Loucy (cell line): ENCODE measurements at regions not wholly inside any gene's neighbourhood (a gene's known extent, or its start where the extent isn't known, plus 50 kb on each side); places are given as distances from the start of the nearest gene placed in this dataset.

Experiments used
- H2AFZ ChIP-seq: fragments of 200-600 bp; sonication (generic); 2 replicates; pipeline ENCODE4 v1.6.0; 2016; ENCODE audit warnings: antibody characterized with exemption, mild to moderate bottlenecking, low read length, moderate library complexity
- H3F3A ChIP-seq: fragments of 200-600 bp; 2 replicates; pipeline ENCODE4 v1.6.0; 2016; ENCODE audit warnings: antibody characterized with exemption, low read depth, mild to moderate bottlenecking
- H3K27me3 ChIP-seq: fragments of 200-600 bp; sonication (generic); 2 replicates; pipeline ENCODE4 v1.6.1; 2014; ENCODE audit warnings: low read length, mild to moderate bottlenecking; ENCODE audit not compliant: insufficient read depth, poor library complexity, severe bottlenecking
- H3K36me3 ChIP-seq: fragments of 200-600 bp; sonication (generic); 2 replicates; pipeline ENCODE4 v1.6.1; 2016; ENCODE audit warnings: low read length; ENCODE audit not compliant: insufficient read depth
- H3K4me1 ChIP-seq: fragments of 200-600 bp; sonication (generic); 2 replicates; pipeline ENCODE4 v1.5.1; 2014; ENCODE audit warnings: low read length, mild to moderate bottlenecking; ENCODE audit not compliant: insufficient read depth, poor library complexity, severe bottlenecking
- H3K4me2 ChIP-seq: fragments of 200-600 bp; sonication (generic); 2 replicates; pipeline ENCODE4 v1.6.0; 2014; ENCODE audit warnings: antibody characterized with exemption, low read length, low read depth, mild to moderate bottlenecking; ENCODE audit not compliant: poor library complexity, severe bottlenecking
- H3K4me3 ChIP-seq: fragments of 200-600 bp; sonication (generic); 2 replicates; pipeline ENCODE4 v1.5.1; 2014; ENCODE audit warnings: low read length, mild to moderate bottlenecking, mixed read lengths; ENCODE audit not compliant: poor library complexity, severe bottlenecking
- H3K79me2 ChIP-seq: fragments of 200-600 bp; sonication (generic); 2 replicates; pipeline ENCODE4 v1.6.1; 2014; ENCODE audit warnings: low read length; ENCODE audit not compliant: insufficient read depth
- H3K9ac ChIP-seq: fragments of 200-600 bp; sonication (generic); 2 replicates; pipeline ENCODE4 v1.6.0; 2014; ENCODE audit warnings: mild to moderate bottlenecking, low read depth, low read length, moderate library complexity; ENCODE audit not compliant: poor library complexity, severe bottlenecking
- H3K9me2 ChIP-seq: fragments of 200-600 bp; sonication (generic); replicated peaks from 2 replicates; pipeline ENCODE4 v1.6.1; 2016; ENCODE audit warnings: low read depth, low read length, mixed read lengths
- H3K9me3 ChIP-seq: fragments of 200-600 bp; sonication (generic); 2 replicates; pipeline ENCODE4 v1.6.1; 2014; ENCODE audit warnings: mild to moderate bottlenecking, antibody characterized with exemption, low read length, low read depth; ENCODE audit not compliant: insufficient read depth
- H4K20me1 ChIP-seq: fragments of 200-600 bp; sonication (generic); 2 replicates; pipeline ENCODE4 v1.6.0; 2014; ENCODE audit warnings: antibody characterized with exemption, low read length, mild to moderate bottlenecking; ENCODE audit not compliant: insufficient read depth, poor library complexity, severe bottlenecking
- EZH2phosphoT487 ChIP-seq: fragments of 200-600 bp; IDR thresholded peaks from 2 replicates; pipeline ENCODE4 v1.6.1; 2018; ENCODE audit warnings: antibody characterized with exemption, mild to moderate bottlenecking, moderate library complexity, borderline replicate concordance
- TF ChIP-seq, protein P1 (sequence below): fragments of 200-600 bp; sonication (generic); conservative IDR thresholded peaks from 2 replicates; pipeline ENCODE4 v1.5.1; 2014; ENCODE audit warnings: mild to moderate bottlenecking, antibody characterized with exemption, low read length

- H3K4me3 ChIP-seq = no peak overlapping the region
- no peak overlapping the region for H3K9ac ChIP-seq
- H3K4me1 ChIP-seq = no peaks in the 10 kb centered on the region
- H3K9me3 ChIP-seq = no peaks in the 10 kb centered on the region
- no peaks in the 10 kb centered on the region for H3K79me2 ChIP-seq
- no peak for TF ChIP-seq EZH2phosphoT487
- TF ChIP-seq, protein P1, sequence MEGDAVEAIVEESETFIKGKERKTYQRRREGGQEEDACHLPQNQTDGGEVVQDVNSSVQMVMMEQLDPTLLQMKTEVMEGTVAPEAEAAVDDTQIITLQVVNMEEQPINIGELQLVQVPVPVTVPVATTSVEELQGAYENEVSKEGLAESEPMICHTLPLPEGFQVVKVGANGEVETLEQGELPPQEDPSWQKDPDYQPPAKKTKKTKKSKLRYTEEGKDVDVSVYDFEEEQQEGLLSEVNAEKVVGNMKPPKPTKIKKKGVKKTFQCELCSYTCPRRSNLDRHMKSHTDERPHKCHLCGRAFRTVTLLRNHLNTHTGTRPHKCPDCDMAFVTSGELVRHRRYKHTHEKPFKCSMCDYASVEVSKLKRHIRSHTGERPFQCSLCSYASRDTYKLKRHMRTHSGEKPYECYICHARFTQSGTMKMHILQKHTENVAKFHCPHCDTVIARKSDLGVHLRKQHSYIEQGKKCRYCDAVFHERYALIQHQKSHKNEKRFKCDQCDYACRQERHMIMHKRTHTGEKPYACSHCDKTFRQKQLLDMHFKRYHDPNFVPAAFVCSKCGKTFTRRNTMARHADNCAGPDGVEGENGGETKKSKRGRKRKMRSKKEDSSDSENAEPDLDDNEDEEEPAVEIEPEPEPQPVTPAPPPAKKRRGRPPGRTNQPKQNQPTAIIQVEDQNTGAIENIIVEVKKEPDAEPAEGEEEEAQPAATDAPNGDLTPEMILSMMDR = no peak
- H4K20me1 ChIP-seq = no peaks in the 10 kb centered on the region
- H3F3A ChIP-seq = no peaks in the 10 kb centered on the region
- no peaks in the 10 kb centered on the region for H3K27me3 ChIP-seq
- no peaks in the 10 kb centered on the region for H3K9me2 ChIP-seq
- no peak overlapping the region for H3K4me2 ChIP-seq
- H3K36me3 ChIP-seq = no peaks in the 10 kb centered on the region
- no peak overlapping the region for H2AFZ ChIP-seq
These were observed 511.8 kb downstream of the CPS1 start for GRCh38 chr2:211068108-211068780.

GRCh38 chr2:211070547-211070946, 514.1 kb downstream of the CPS1 start:
- no peak for TF ChIP-seq EZH2phosphoT487
- TF ChIP-seq, protein P1 = no peak
- Histone ChIP-seq H3K4me3 (no peak overlapping the region), H3K79me2 (no peaks in the 10 kb centered on the region), H3K36me3 (no peaks in the 10 kb centered on the region), H4K20me1 (no peaks in the 10 kb centered on the region), H3K9me2 (no peaks in the 10 kb centered on the region), H3K9ac (no peak overlapping the region), H3F3A (no peaks in the 10 kb centered on the region), H3K4me2 (no peak overlapping the region), H3K27me3 (no peaks in the 10 kb centered on the region), H2AFZ (no peak overlapping the region), H3K9me3 (no peaks in the 10 kb centered on the region), H3K4me1 (no peaks in the 10 kb centered on the region)

DNA sequence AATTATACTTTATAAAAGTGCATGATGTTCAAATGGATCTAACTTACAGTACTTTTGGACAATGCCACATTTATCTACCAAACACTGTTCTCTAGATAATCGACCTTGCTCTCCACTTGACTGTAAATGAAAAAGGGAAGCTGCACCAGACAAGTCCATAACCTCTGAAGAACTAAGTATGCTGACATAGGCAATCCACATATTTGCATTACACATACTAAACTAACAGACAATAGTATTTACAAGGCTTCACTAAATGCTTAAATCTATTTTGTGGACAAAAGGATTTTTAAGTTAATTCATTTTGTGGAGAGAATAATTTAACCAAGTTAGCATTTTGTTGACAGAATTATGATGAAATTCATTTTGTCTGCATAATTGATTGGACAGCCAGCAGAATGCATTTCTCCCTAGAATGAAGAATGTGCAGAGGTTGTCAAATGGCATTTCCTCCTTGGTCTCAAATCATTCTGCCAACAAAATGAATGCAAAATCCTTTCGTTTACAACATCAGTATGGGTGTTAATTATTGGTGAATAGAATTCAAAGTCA, 520.9 kb downstream of the CPS1 start:
- H3K9me2 ChIP-seq = no peaks in the 10 kb centered on the region
- H4K20me1 ChIP-seq = no peaks in the 10 kb centered on the region
- H3K9me3 ChIP-seq = no peaks in the 10 kb centered on the region
- H3K27me3 ChIP-seq = no peaks in the 10 kb centered on the region
- no peak overlapping the region for H2AFZ ChIP-seq
- H3K9ac ChIP-seq = no peak overlapping the region
- no peak overlapping the region for H3K4me3 ChIP-seq
- H3K36me3 ChIP-seq = no peaks in the 10 kb centered on the region
- TF ChIP-seq, protein P1 = no peak
- TF ChIP-seq EZH2phosphoT487 = no peak
- H3K4me1 ChIP-seq = no peaks in the 10 kb centered on the region
- H3K79me2 ChIP-seq = no peaks in the 10 kb centered on the region
- H3F3A ChIP-seq = no peaks in the 10 kb centered on the region
- no peak overlapping the region for H3K4me2 ChIP-seq
